ENCODE measurements at regions not wholly inside any gene's neighbourhood (a gene's known extent, or its start where the extent isn't known, plus 50 kb on each side); places are given as distances from the start of the nearest gene placed in this dataset.

GRCh38 chr1:187682112-187682511, 853.4 kb downstream of the PLA2G4A start:
- TF ChIP-seq CTCF (IDR thresholded peaks at IDR 0.05) (no peak), POLR2A (IDR thresholded peaks at IDR 0.05) (no peak)
